HCT116 (cell line): ENCODE measurements at regions not wholly inside any gene's neighbourhood (a gene's known extent, or its start where the extent isn't known, plus 50 kb on each side); places are given as distances from the start of the nearest gene placed in this dataset.

ENCODE experiments used
- ATAC-seq: fragments of 200-7000 bp; cut with Tn5 transposase; 2 replicates; pipeline ENCODE4 v1.9.1; 2020; ENCODE audit warnings: mild to moderate bottlenecking, moderate library complexity
- BruUV-seq: library from RNA; stranded (reverse); fragments of 400-500 nt; replicated peaks from 2 replicates; lab custom pipeline; 2021; lab: Mats Ljungman, UMichigan
- CTCF ChIA-PET: fragments of 300-600 bp; sonication (Branson Sonifier 250); formaldehyde crosslinking; loops from one replicate; lab custom pipeline; 2021; ENCODE audit warnings: antibody characterized with exemption; lab: Charles Lee
- POLR2A ChIA-PET: fragments of 300-600, 350-600 bp; sonication (Branson Sonifier 250); formaldehyde crosslinking; loops from one replicate; lab custom pipeline; 2021; ENCODE audit warnings: antibody characterized with exemption; lab: Charles Lee
- RAD21 ChIA-PET, 2 experiments: fragments of 300-600 bp; sonication (Branson Sonifier 250); formaldehyde crosslinking; loops; one replicate each; lab custom pipeline; 2023; ENCODE audit warnings: low total read pairs in 2 of 2; ENCODE audit not compliant: uncharacterized antibody in 2 of 2, unreplicated experiment in 2 of 2, low non-redundant PET in 1 of 2; lab: Charles Lee
- DNase-seq: peaks from one replicate; pipeline ENCODE4 v3.0.0-alpha.2; 2010; ENCODE audit warnings: low read depth, low spot score
- H2AFZ ChIP-seq: fragments of 200-600 bp; shearing (Covaris generic), sonication (generic); 2 replicates; pipeline ENCODE4 v1.6.1; 2017; ENCODE audit warnings: low read depth, mixed run types, mixed read lengths, antibody characterized with exemption, low read length; ENCODE audit not compliant: poor library complexity, severe bottlenecking
- H3K27ac ChIP-seq: 2 replicates; pipeline ENCODE4 v1.5.1; 2012; ENCODE audit warnings: low read depth, low read length
- H3K27me3 ChIP-seq: fragments of 200-600 bp; sonication (generic); 2 replicates; pipeline ENCODE4 v1.6.1; 2016; ENCODE audit warnings: mixed run types, low read length, mixed read lengths; ENCODE audit not compliant: insufficient read depth
- H3K36me3 ChIP-seq, 2 experiments: fragments of 200-500 bp in 1 of 2; fragments of 200-600 bp in 1 of 2; sonication (Bioruptor generic) in 1 of 2; sonication (generic) in 1 of 2; 2 replicates each; pipeline versions ENCODE4 v1.5.1 to v1.6.1; 2014 to 2016; ENCODE audit warnings: low read length in 2 of 2, inconsistent platforms in 1 of 2, mixed read lengths in 1 of 2, mixed run types in 1 of 2; ENCODE audit not compliant: insufficient read depth in 2 of 2, control insufficient read depth in 1 of 2
- H3K4me1 ChIP-seq, 2 experiments: fragments of 200-600 bp in 1 of 2; sonication (generic) in 1 of 2; 2 replicates each; pipeline versions ENCODE4 v1.5.1 to v1.6.1; 2012 to 2017; ENCODE audit warnings: low read length in 2 of 2, inconsistent platforms in 1 of 2, mild to moderate bottlenecking in 1 of 2, mixed read lengths in 1 of 2, mixed run types in 1 of 2, moderate library complexity in 1 of 2; ENCODE audit not compliant: insufficient read depth in 2 of 2, control insufficient read depth in 1 of 2
- H3K4me2 ChIP-seq: fragments of 200-600 bp; sonication (generic); 2 replicates; pipeline ENCODE4 v1.6.1; 2017; ENCODE audit warnings: mixed run types, low read length, mixed read lengths
- H3K4me3 ChIP-seq, 2 experiments: fragments of 200-600 bp in 1 of 2; sonication (generic) in 1 of 2; replicated peaks in 1 of 2; 2 replicates each; pipeline ENCODE4 v1.5.1; 2011 to 2016; ENCODE audit warnings: low read length in 2 of 2, control low read depth in 1 of 2, low read depth in 1 of 2, mild to moderate bottlenecking in 1 of 2, mixed read lengths in 1 of 2, mixed run types in 1 of 2
- H3K79me2 ChIP-seq: fragments of 200-600 bp; sonication (generic); 2 replicates; pipeline ENCODE4 v1.6.1; 2017; ENCODE audit warnings: mild to moderate bottlenecking, mixed run types, low read length, moderate library complexity, mixed read lengths; ENCODE audit not compliant: insufficient read depth
- H3K9ac ChIP-seq: fragments of 200-600 bp; sonication (generic); 2 replicates; pipeline ENCODE4 v1.6.1; 2016; ENCODE audit warnings: low read length, mixed read lengths
- H3K9me2 ChIP-seq: fragments of 200-600 bp; sonication (generic), shearing (Covaris generic); 2 replicates; pipeline ENCODE4 v1.6.1; 2017; ENCODE audit warnings: mixed run types, mild to moderate bottlenecking, moderate library complexity; ENCODE audit not compliant: insufficient read depth
- H3K9me3 ChIP-seq, 2 experiments: fragments of 200-500 bp in 1 of 2; fragments of 200-600 bp in 1 of 2; sonication (Bioruptor generic) in 1 of 2; sonication (generic) in 1 of 2; 2 replicates each; pipeline ENCODE4 v1.6.1; 2014 to 2017; ENCODE audit warnings: low read length in 2 of 2, mixed read lengths in 2 of 2, inconsistent platforms in 1 of 2, low read depth in 1 of 2, mild to moderate bottlenecking in 1 of 2, mixed run types in 1 of 2, moderate library complexity in 1 of 2; ENCODE audit not compliant: control insufficient read depth in 1 of 2, insufficient read depth in 1 of 2
- H4K20me1 ChIP-seq: fragments of 200-600 bp; sonication (generic), shearing (Covaris generic); 2 replicates; pipeline ENCODE4 v1.6.1; 2017; ENCODE audit warnings: mixed run types, mild to moderate bottlenecking, moderate library complexity; ENCODE audit not compliant: insufficient read depth
- ELF1 ChIP-seq: IDR thresholded peaks from 2 replicates; pipeline ENCODE4 v1.6.1; 2012; ENCODE audit warnings: low read depth, borderline replicate concordance
- EZH2 ChIP-seq: fragments of 200-600 bp; sonication (generic); IDR thresholded peaks from 2 replicates; pipeline ENCODE4 v1.6.1; 2017; ENCODE audit warnings: antibody characterized with exemption, mixed run types
- FOSL1 ChIP-seq: IDR thresholded peaks from 2 replicates; pipeline ENCODE4 v1.6.1; 2012; ENCODE audit warnings: low read depth
- POLR2A ChIP-seq: IDR thresholded peaks from 2 replicates; pipeline ENCODE4 v1.7.0; 2011; ENCODE audit warnings: borderline replicate concordance; ENCODE audit not compliant: insufficient read depth, insufficient read length; ENCODE audit errors: extremely low read depth
- SRF ChIP-seq: IDR thresholded peaks from 2 replicates; pipeline ENCODE4 v1.6.1; 2012; ENCODE audit warnings: low read depth
- YY1 ChIP-seq: IDR thresholded peaks from 2 replicates; pipeline ENCODE4 v1.6.1; 2011; ENCODE audit warnings: low read length, low read depth, moderate library complexity, mild to moderate bottlenecking; ENCODE audit not compliant: insufficient replicate concordance; ENCODE audit errors: extremely low read depth
- intact Hi-C: fragments of 100-400 bp; cut with micrococcal nuclease; formaldehyde crosslinking; loops from 2 replicates; pipeline ENCODE4 v1.10.0; 2022
- TF ChIP-seq, protein P1 (sequence below): IDR thresholded peaks from 2 replicates; pipeline ENCODE4 v1.6.1; 2012
- TF ChIP-seq, protein P2 (sequence below): IDR thresholded peaks from 2 replicates; pipeline ENCODE4 v1.6.1; 2012; ENCODE audit warnings: low read depth

DNA sequence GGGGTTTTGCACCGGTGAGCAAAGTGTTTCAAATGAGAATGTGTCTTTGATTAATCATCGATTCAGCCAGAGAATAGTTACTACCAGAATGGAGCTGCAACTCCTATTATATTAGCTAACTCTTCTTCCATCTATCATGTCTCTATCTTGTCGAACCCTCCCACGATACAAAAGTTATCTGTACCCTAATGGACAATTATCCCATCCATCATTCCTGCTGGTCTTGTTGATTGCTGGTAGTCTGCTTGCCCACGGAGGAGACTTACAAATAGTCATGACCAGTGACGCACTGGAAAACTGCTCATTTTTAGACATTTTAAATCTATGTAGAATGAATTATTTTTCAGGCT is 67.5 kb downstream of the RTL9 start:
- no peak for DNase-seq
- Histone ChIP-seq H3K4me2 (no peak overlapping the region), H4K20me1 (no peaks in the 10 kb centered on the region), H3K27ac (no peak overlapping the region), H3K79me2 (no peaks in the 10 kb centered on the region), H3K4me3 (no peak overlapping the region), H3K36me3 (no peaks in the 10 kb centered on the region), H3K9me2 (no peaks in the 10 kb centered on the region), H3K27me3 (peaks cover 5% of the 10 kb centered on the region; the same call in 1 of the 2 replicates), H3K4me1 (no peaks in the 10 kb centered on the region), H3K9me3 (no peaks in the 10 kb centered on the region), H3K9ac (no peak overlapping the region), H2AFZ (no peak overlapping the region)
- RAD21 ChIA-PET, result no interaction called here
- POLR2A ChIA-PET, result no interaction called here
- ATAC-seq, result no peak
- TF ChIP-seq YY1 (no peak), POLR2A (no peak)
- intact Hi-C loops, result no loop called here
- no TSS peak for BruUV-seq
- CTCF ChIA-PET, result no interaction called here

DNA sequence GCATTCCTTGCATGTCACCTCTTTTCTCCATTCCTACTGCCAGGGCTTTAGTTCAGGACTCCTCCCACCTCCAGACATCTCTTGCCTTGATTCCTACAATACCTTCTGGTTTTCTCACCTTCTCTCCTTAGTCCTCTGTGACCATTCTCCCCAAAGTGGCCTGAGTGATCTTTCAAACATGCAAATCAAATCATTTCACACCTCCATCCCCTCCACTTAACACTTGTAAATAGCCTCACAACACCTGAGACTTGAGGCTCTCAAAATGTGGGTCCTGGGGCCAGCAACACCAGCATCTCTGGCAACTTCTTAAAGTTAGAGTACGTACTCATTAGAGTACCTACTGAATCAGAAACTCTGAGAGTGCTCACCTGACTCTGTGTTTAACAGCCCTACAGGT is 68.4 kb downstream of the RTL9 start:
- no peaks in the 10 kb centered on the region for H3K36me3 ChIP-seq
- DNase-seq (no peak), ATAC-seq (no peak)
- H3K9ac ChIP-seq, result no peak overlapping the region
- H3K9me2 ChIP-seq, result no peaks in the 10 kb centered on the region
- no peak overlapping the region for H3K4me2 ChIP-seq
- no peak overlapping the region for H3K4me3 ChIP-seq
- no peaks in the 10 kb centered on the region for H3K4me1 ChIP-seq
- H3K27ac ChIP-seq, result no peak overlapping the region
- H3K9me3 ChIP-seq, result no peaks in the 10 kb centered on the region
- H4K20me1 ChIP-seq, result no peaks in the 10 kb centered on the region
- POLR2A ChIA-PET, result no interaction called here
- peaks cover 5% of the 10 kb centered on the region; the same call in 1 of the 2 replicates for H3K27me3 ChIP-seq
- BruUV-seq, result no TSS peak
- TF ChIP-seq EZH2 (no peak), SRF (no peak), ELF1 (no peak), FOSL1 (no peak)
- TF ChIP-seq, protein P1, sequence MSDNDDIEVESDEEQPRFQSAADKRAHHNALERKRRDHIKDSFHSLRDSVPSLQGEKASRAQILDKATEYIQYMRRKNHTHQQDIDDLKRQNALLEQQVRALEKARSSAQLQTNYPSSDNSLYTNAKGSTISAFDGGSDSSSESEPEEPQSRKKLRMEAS, result no peak
- TF ChIP-seq, protein P2, sequence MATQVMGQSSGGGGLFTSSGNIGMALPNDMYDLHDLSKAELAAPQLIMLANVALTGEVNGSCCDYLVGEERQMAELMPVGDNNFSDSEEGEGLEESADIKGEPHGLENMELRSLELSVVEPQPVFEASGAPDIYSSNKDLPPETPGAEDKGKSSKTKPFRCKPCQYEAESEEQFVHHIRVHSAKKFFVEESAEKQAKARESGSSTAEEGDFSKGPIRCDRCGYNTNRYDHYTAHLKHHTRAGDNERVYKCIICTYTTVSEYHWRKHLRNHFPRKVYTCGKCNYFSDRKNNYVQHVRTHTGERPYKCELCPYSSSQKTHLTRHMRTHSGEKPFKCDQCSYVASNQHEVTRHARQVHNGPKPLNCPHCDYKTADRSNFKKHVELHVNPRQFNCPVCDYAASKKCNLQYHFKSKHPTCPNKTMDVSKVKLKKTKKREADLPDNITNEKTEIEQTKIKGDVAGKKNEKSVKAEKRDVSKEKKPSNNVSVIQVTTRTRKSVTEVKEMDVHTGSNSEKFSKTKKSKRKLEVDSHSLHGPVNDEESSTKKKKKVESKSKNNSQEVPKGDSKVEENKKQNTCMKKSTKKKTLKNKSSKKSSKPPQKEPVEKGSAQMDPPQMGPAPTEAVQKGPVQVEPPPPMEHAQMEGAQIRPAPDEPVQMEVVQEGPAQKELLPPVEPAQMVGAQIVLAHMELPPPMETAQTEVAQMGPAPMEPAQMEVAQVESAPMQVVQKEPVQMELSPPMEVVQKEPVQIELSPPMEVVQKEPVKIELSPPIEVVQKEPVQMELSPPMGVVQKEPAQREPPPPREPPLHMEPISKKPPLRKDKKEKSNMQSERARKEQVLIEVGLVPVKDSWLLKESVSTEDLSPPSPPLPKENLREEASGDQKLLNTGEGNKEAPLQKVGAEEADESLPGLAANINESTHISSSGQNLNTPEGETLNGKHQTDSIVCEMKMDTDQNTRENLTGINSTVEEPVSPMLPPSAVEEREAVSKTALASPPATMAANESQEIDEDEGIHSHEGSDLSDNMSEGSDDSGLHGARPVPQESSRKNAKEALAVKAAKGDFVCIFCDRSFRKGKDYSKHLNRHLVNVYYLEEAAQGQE, result no peak
- intact Hi-C loops, result no loop called here
- CTCF ChIA-PET, result no interaction called here
- H2AFZ ChIP-seq, result no peak overlapping the region
- no peaks in the 10 kb centered on the region for H3K79me2 ChIP-seq
- RAD21 ChIA-PET, result no interaction called here
